Keratinocyte (primary cell): ENCODE measurements at regions not wholly inside any gene's neighbourhood (a gene's known extent, or its start where the extent isn't known, plus 50 kb on each side); places are given as distances from the start of the nearest gene placed in this dataset.

Experiments used
- DNase-seq: peaks from one replicate; pipeline ENCODE4 v3.0.0-alpha.2; 2011; ENCODE audit warnings: low read depth, missing footprints, low spot score
- FAIRE-seq: peaks from 2 replicates; lab custom pipeline; 2011; peaks lifted over from hg19 to GRCh38; lab: Jason Lieb, UNC
- H2AFZ ChIP-seq: 2 replicates; pipeline ENCODE4 v1.6.0; 2012; ENCODE audit warnings: low read length, control low read depth, inconsistent platforms; ENCODE audit not compliant: control insufficient read depth
- H3K27ac ChIP-seq: 2 replicates; pipeline ENCODE4 v1.5.1; 2011; ENCODE audit warnings: low read length; ENCODE audit not compliant: control insufficient read depth, insufficient read depth
- H3K27me3 ChIP-seq: 3 replicates; pipeline ENCODE4 v1.6.0; 2011; ENCODE audit warnings: low read length; ENCODE audit not compliant: control insufficient read depth, insufficient read depth; ENCODE audit errors: extremely low read depth
- H3K36me3 ChIP-seq, 2 experiments: 2 replicates in 1 of 2; 3 replicates in 1 of 2; pipeline ENCODE4 v1.5.1; 2011; ENCODE audit warnings: low read length in 2 of 2, mild to moderate bottlenecking in 1 of 2; ENCODE audit not compliant: control insufficient read depth in 2 of 2, insufficient read depth in 2 of 2; ENCODE audit errors: extremely low read depth in 1 of 2
- H3K4me1 ChIP-seq: 3 replicates; pipeline ENCODE4 v1.5.1; 2011; ENCODE audit warnings: low read length; ENCODE audit not compliant: control insufficient read depth, insufficient read depth; ENCODE audit errors: extremely low read depth
- H3K4me2 ChIP-seq: 3 replicates; pipeline ENCODE4 v1.6.0; 2011; ENCODE audit warnings: low read depth, low read length; ENCODE audit not compliant: control insufficient read depth, insufficient read depth; ENCODE audit errors: extremely low read depth
- H3K4me3 ChIP-seq, 3 experiments: fragments of 200-600 bp in 1 of 3; sonication (generic) in 1 of 3; 2 replicates in 2 of 3; 3 replicates in 1 of 3; pipeline ENCODE4 v1.5.1; 2011 to 2016; ENCODE audit warnings: low read length in 3 of 3, mild to moderate bottlenecking in 3 of 3, control low read depth in 2 of 3, inconsistent platforms in 1 of 3, low read depth in 1 of 3, mixed read lengths in 1 of 3, mixed run types in 1 of 3, moderate library complexity in 1 of 3; ENCODE audit not compliant: control insufficient read depth in 2 of 3, insufficient read depth in 2 of 3; ENCODE audit errors: extremely low read depth in 1 of 3
- H3K79me2 ChIP-seq: 2 replicates; pipeline ENCODE4 v1.6.0; 2012; ENCODE audit warnings: low read length; ENCODE audit not compliant: control insufficient read depth, insufficient read depth
- H3K9ac ChIP-seq: 3 replicates; pipeline ENCODE4 v1.6.0; 2011; ENCODE audit warnings: low read length; ENCODE audit not compliant: control insufficient read depth, insufficient read depth; ENCODE audit errors: extremely low read depth
- H3K9me1 ChIP-seq: 3 replicates; pipeline ENCODE4 v1.6.0; 2011; ENCODE audit warnings: low read length; ENCODE audit not compliant: control insufficient read depth, insufficient read depth; ENCODE audit errors: extremely low read depth
- H3K9me3 ChIP-seq: 2 replicates; pipeline ENCODE4 v1.5.1; 2012; ENCODE audit warnings: low read depth, low read length; ENCODE audit not compliant: control insufficient read depth
- H4K20me1 ChIP-seq: 3 replicates; pipeline ENCODE4 v1.6.0; 2011; ENCODE audit warnings: low read length; ENCODE audit not compliant: control insufficient read depth, insufficient read depth; ENCODE audit errors: extremely low read depth
- EZH2 ChIP-seq: IDR thresholded peaks from one replicate; pipeline ENCODE4 v1.6.1; 2012; ENCODE audit warnings: inconsistent platforms, mild to moderate bottlenecking, low read length, moderate library complexity
- dilution Hi-C: fragments of 300-500 bp; cut with MboI; formaldehyde crosslinking; loops from one replicate; pipeline ENCODE4 v1.7.0; 2020; ENCODE audit warnings: low sequenced_read_pairs; ENCODE audit not compliant: extremely low pct_ligation_motif_present
- TF ChIP-seq, protein P1 (sequence below), 3 experiments: IDR thresholded peaks in 1 of 3; conservative IDR thresholded peaks in 1 of 3; optimal IDR thresholded peaks in 1 of 3; 2 replicates in 2 of 3; 3 replicates in 1 of 3; pipeline versions ENCODE3 to v1.5.1; 2011; ENCODE audit warnings: low read length in 3 of 3, mild to moderate bottlenecking in 3 of 3, moderate library complexity in 2 of 3, control low read depth in 1 of 3, inconsistent platforms in 1 of 3; ENCODE audit not compliant: insufficient read depth in 2 of 3; ENCODE audit errors: extremely low read depth in 1 of 3

DNA sequence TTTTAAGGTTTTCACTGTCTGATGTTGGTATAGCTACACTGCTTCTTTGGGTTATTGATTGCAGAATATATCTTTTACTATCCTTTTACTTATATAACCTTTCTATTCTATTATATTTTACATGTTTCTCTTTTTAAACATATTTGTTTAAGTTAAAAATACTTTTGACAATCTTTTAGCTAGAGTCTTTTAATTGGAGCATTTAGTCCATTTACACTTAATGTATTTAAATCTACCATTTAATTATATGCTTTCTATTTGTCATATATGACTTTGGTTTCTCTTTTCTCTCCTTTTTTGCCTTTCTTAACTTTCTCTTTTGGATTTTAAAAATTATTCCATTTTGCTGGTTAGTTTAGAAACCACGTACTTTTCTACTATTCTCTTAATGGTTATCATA lies 53.7 kb upstream of the PRR23C start:
- Histone ChIP-seq H3K4me2 (no peak overlapping the region), H2AFZ (no peak overlapping the region), H4K20me1 (no peaks in the 10 kb centered on the region), H3K4me3 (no peak overlapping the region), H3K36me3 (no peaks in the 10 kb centered on the region), H3K27me3 (peaks cover 2% of the 10 kb centered on the region), H3K9me1 (no peaks in the 10 kb centered on the region), H3K9me3 (no peaks in the 10 kb centered on the region), H3K27ac (no peak overlapping the region), H3K9ac (no peak overlapping the region), H3K4me1 (no peaks in the 10 kb centered on the region), H3K79me2 (no peaks in the 10 kb centered on the region)
- FAIRE-seq (no peak), DNase-seq (no peak)
- dilution Hi-C loops, result no loop called here
- no peak for TF ChIP-seq EZH2
- TF ChIP-seq, protein P1, sequence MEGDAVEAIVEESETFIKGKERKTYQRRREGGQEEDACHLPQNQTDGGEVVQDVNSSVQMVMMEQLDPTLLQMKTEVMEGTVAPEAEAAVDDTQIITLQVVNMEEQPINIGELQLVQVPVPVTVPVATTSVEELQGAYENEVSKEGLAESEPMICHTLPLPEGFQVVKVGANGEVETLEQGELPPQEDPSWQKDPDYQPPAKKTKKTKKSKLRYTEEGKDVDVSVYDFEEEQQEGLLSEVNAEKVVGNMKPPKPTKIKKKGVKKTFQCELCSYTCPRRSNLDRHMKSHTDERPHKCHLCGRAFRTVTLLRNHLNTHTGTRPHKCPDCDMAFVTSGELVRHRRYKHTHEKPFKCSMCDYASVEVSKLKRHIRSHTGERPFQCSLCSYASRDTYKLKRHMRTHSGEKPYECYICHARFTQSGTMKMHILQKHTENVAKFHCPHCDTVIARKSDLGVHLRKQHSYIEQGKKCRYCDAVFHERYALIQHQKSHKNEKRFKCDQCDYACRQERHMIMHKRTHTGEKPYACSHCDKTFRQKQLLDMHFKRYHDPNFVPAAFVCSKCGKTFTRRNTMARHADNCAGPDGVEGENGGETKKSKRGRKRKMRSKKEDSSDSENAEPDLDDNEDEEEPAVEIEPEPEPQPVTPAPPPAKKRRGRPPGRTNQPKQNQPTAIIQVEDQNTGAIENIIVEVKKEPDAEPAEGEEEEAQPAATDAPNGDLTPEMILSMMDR (optimal IDR thresholded peaks at IDR 0.05 in 1 of 3, IDR thresholded peaks at IDR 0.05 in 1 of 3, conservative IDR thresholded peaks at IDR 0.05 in 1 of 3; ENCODE audit: extremely low read depth in 1 of 3, insufficient read depth in 2 of 3, low read length in 3 of 3), result no peak

DNA sequence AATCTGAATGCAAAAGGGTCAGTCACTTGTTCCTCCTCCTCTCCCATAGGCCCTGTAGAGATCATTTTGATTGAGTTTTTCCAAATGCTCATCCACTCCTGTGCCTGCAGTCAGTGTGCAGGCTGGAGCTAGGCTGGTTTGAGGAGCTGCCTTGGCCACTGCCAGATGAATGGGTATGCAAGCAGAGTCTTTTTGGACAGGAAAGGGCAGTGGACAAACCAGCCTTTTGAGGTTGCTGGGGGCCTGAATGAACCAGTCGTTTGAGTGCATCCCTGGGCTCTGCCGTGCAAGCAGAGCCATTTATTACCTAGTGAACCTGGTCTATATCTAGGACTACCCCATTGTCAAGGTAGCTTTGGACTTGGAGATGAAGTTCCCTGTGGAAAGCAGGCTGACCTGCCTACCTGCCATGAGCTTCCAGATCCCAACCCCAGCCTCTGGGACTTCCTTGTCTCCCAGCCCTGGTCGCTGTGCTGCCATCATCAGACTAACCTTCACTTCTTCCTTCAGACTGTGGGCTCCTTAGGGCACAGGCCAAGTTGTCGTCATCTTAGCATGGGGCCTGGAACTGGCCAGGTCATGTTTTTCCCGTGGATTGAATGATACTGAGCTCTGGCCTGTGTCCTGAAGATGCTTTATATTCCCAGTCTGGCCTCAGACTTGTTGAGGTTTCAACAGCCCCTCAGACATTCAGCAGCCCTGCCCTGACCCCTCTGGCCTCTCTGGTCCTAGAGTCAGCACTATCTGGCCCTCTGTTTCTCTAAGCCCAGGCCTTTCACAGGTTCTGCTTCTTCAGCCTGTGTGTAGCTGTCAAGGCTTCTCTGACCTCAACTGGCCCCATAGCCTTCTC lies 55.5 kb upstream of the PRR23C start:
- no peak overlapping the region for H3K4me3 ChIP-seq

More for the DNA sequence above, 55.5 kb upstream of the PRR23C start:
- Histone ChIP-seq H3K27ac (no peak overlapping the region), H3K9me3 (no peaks in the 10 kb centered on the region), H3K79me2 (no peaks in the 10 kb centered on the region), H3K4me2 (no peak overlapping the region), H3K9me1 (no peaks in the 10 kb centered on the region), H3K4me1 (no peaks in the 10 kb centered on the region), H4K20me1 (no peaks in the 10 kb centered on the region), H2AFZ (no peak overlapping the region), H3K27me3 (no peaks in the 10 kb centered on the region), H3K36me3 (no peaks in the 10 kb centered on the region), H3K9ac (no peak overlapping the region)
- TF ChIP-seq, protein P1 (optimal IDR thresholded peaks at IDR 0.05 in 1 of 3, IDR thresholded peaks at IDR 0.05 in 1 of 3, conservative IDR thresholded peaks at IDR 0.05 in 1 of 3; ENCODE audit: extremely low read depth in 1 of 3, insufficient read depth in 2 of 3, low read length in 3 of 3), result no peak
- no peak for TF ChIP-seq EZH2
- DNase-seq, result no peak
- FAIRE-seq, result no peak
- dilution Hi-C loops, result loop anchor here (25.0 kb wide), 1 partner anchor 212 kb away; no protein-coding TSS in a partner anchor
